H7 (cell line): ENCODE measurements at regions not wholly inside any gene's neighbourhood (a gene's known extent, or its start where the extent isn't known, plus 50 kb on each side); places are given as distances from the start of the nearest gene placed in this dataset.
"Not testable (repeated sequence)": the region's sequence is repeated elsewhere in the genome, so short reads cannot be mapped to it uniquely, and the experiment has no call there.

Experiments used
- DNase-seq: peaks from one replicate; pipeline ENCODE4 v3.0.0; 2012
- H3K27me3 ChIP-seq: 2 replicates; pipeline ENCODE4 v1.6.0; 2011; ENCODE audit warnings: mild to moderate bottlenecking, low read length; ENCODE audit not compliant: control insufficient read depth, insufficient read depth
- H3K36me3 ChIP-seq: replicated peaks from 2 replicates; pipeline ENCODE4 v1.5.1; 2011; ENCODE audit warnings: low read length; ENCODE audit not compliant: control insufficient read depth, insufficient read depth
- H3K4me3 ChIP-seq: 2 replicates; pipeline ENCODE4 v1.5.1; 2011; ENCODE audit warnings: low read depth, mild to moderate bottlenecking, control low read depth, low read length, moderate library complexity; ENCODE audit not compliant: insufficient read depth

- H3K4me3 ChIP-seq = no peak overlapping the region
- H3K27me3 ChIP-seq = no peaks in the 10 kb centered on the region
- DNase-seq = no peak
- H3K36me3 ChIP-seq = no peaks in the 10 kb centered on the region
Observed at GRCh38 chrX:123077631-123078030, 106.4 kb upstream of the GRIA3 start.

GRCh38 chrX:123080065-123080464, 104.0 kb upstream of the GRIA3 start:
- Histone ChIP-seq H3K27me3 (no peaks in the 10 kb centered on the region), H3K4me3 (no peak overlapping the region), H3K36me3 (no peaks in the 10 kb centered on the region)
- DNase-seq = no peak

DNA sequence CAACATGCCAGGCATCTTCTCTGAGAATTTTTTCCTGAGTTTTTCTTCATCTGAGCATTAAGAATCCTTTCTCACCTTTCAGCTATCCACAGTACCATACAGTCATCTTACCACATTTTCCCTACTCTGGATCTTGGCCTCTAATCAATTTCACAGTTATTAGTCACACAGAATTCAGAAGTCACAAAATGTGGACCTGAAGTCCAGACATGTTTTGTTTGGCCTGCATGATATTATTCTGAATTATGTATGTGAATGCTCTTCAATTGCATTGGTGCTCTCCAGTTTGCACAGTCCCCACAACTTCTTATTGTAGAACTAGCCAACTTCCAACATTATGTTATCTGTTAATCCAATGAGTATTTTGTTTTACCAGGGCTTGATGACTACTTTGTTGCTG, 102.3 kb upstream of the GRIA3 start:
- no peaks in the 10 kb centered on the region for H3K27me3 ChIP-seq
- no peak for DNase-seq
- no peak overlapping the region for H3K4me3 ChIP-seq
- H3K36me3 ChIP-seq = no peaks in the 10 kb centered on the region

GRCh38 chrX:123083924-123084323, 100.2 kb upstream of the GRIA3 start:
- DNase-seq = no peak
- no peaks in the 10 kb centered on the region for H3K27me3 ChIP-seq

GRCh38 chrX:123084797-123085196, 99.3 kb upstream of the GRIA3 start:
- DNase-seq = no peak
- Histone ChIP-seq H3K4me3 (no peak overlapping the region), H3K27me3 (no peaks in the 10 kb centered on the region), H3K36me3 (no peaks in the 10 kb centered on the region)

More at GRCh38 chrX:123083924-123084323, 100.2 kb upstream of the GRIA3 start:
- no peak overlapping the region for H3K4me3 ChIP-seq
- H3K36me3 ChIP-seq = no peaks in the 10 kb centered on the region

GRCh38 chrX:123085311-123085940, 98.7 kb upstream of the GRIA3 start:
- no peak overlapping the region for H3K4me3 ChIP-seq
- H3K36me3 ChIP-seq = no peaks in the 10 kb centered on the region
- peak; percentile 5 for DNase-seq
- no peaks in the 10 kb centered on the region for H3K27me3 ChIP-seq

GRCh38 chrX:123086768-123087167, 97.3 kb upstream of the GRIA3 start:
- no peak overlapping the region for H3K4me3 ChIP-seq
- no peaks in the 10 kb centered on the region for H3K36me3 ChIP-seq
- no peaks in the 10 kb centered on the region for H3K27me3 ChIP-seq
- no peak for DNase-seq

DNA sequence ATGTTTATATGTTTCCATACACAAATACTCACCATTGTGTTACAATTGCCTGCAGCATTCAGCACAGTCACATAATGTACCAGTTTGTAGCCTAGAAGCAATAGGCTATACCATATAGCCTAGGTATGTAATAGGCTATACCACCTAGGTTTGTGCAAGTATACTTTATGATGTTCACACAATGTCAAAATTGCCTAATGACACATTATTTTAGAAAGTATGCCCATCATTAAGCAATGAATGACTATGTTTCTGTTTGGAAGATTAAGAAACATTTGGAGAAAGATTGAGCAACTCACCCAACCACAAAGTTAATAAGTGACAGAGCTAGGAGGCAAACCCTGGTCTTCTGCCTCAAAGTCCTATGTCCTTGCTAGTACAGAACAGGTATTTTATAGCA, 96.8 kb upstream of the GRIA3 start:
- no peak for DNase-seq
- H3K27me3 ChIP-seq = no peaks in the 10 kb centered on the region
- no peak overlapping the region for H3K4me3 ChIP-seq
- H3K36me3 ChIP-seq = no peaks in the 10 kb centered on the region

GRCh38 chrX:123088331-123088730, 95.7 kb upstream of the GRIA3 start:
- Histone ChIP-seq H3K36me3 (no peaks in the 10 kb centered on the region), H3K27me3 (no peaks in the 10 kb centered on the region), H3K4me3 (no peak overlapping the region)
- DNase-seq = no peak

DNA sequence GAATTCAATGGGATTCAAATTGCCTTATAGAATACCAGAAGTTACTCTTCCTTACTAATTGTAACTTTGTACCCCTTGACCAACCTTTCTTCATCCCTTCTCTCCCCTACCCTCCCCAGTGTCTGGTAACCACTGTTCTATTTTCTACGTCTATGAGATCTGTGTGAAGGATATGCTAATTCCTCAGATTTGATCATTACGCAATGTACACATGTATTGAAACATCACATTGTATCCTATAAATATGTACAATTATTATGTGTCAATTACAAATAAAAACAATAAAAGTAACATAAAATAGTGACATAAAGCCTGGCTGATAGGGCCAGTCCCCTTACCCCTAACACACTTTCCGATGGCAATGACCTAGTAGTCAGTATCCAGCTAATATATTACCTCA, 95.1 kb upstream of the GRIA3 start:
- DNase-seq = no peak
- H3K27me3 ChIP-seq = no peaks in the 10 kb centered on the region
- no peaks in the 10 kb centered on the region for H3K36me3 ChIP-seq
- no peak overlapping the region for H3K4me3 ChIP-seq

GRCh38 chrX:123093792-123094191, 90.3 kb upstream of the GRIA3 start:
- Histone ChIP-seq H3K36me3 (no peaks in the 10 kb centered on the region), H3K4me3 (no peak overlapping the region), H3K27me3 (no peaks in the 10 kb centered on the region)
- DNase-seq = no peak

GRCh38 chrX:123108513-123109427, 75.3 kb upstream of the GRIA3 start:
- Histone ChIP-seq H3K36me3 (no peaks in the 10 kb centered on the region), H3K27me3 (no peaks in the 10 kb centered on the region), H3K4me3 (no peak overlapping the region)
- DNase-seq = no peak

GRCh38 chrX:123121241-123121640, 62.8 kb upstream of the GRIA3 start:
- no peaks in the 10 kb centered on the region for H3K27me3 ChIP-seq
- DNase-seq = no peak
- H3K36me3 ChIP-seq = no peaks in the 10 kb centered on the region
- no peak overlapping the region for H3K4me3 ChIP-seq

GRCh38 chrX:123129805-123130204, 54.3 kb upstream of the GRIA3 start:
- not testable (repeated sequence) for DNase-seq

More at GRCh38 chrX:123129805-123130204, 54.3 kb upstream of the GRIA3 start:
- not testable (repeated sequence) for H3K36me3 ChIP-seq, H3K27me3 ChIP-seq, H3K4me3 ChIP-seq
